ENCODE measurements at regions not wholly inside any gene's neighbourhood (a gene's known extent, or its start where the extent isn't known, plus 50 kb on each side); places are given as distances from the start of the nearest gene placed in this dataset.

GRCh38 chr15:70432924-70433495 is 330.3 kb downstream of the UACA start:
- Histone ChIP-seq H3K36me3 (no peaks in the 10 kb centered on the region), H3K9me3 (no peaks in the 10 kb centered on the region), H3K4me3 (no peak overlapping the region), H3K27ac (no peak overlapping the region), H3K27me3 (no peaks in the 10 kb centered on the region), H3K4me1 (peaks cover 0 to 5% (median 0%) of the 10 kb centered on the region in 4 donors)
- no peak for DNase-seq
- TF ChIP-seq POLR2A (IDR thresholded peaks at IDR 0.05) (no peak), POLR2AphosphoS5 (IDR thresholded peaks at IDR 0.05) (no peak), EP300 (IDR thresholded peaks at IDR 0.05; ENCODE audit: low read depth) (no peak), CTCF (IDR thresholded peaks at IDR 0.05) (no peak)
- 67 to 78% methylated on average over 7 to 8 of the region's 8 CpGs for WGBS, 2 donors (ENCODE audit: low coverage in 1 of 2)
- intact Hi-C loops (cut with DNase I; ENCODE audit: low total_unique reads) (no loop called here), in situ Hi-C loops (cut with MboI; ENCODE audit: low pct_ligation_motif_present in 1 of 4, low pct_unique_long_range_greater_than_20kb in 1 of 4, low sequenced_read_pairs in 3 of 4) (no loop called here)

DNA sequence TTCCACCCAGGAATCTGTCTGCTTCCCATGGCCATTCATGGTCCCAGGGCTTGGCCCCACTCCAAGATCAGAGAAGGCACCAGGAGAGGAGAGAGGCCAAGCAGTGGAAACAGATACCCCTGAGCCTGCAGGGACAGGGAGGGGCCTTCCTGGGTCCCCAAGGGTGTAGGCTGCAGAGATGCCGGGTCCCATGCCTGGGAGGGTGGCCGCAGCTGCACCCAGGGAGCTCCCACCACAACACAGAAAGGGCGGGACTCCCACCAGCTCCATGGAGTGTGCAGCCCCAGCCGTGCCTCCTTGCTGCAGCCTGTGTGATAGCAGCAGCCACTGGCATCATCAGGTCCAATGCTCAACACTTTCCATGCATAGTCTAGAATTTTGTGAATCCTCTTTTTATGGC is 331.5 kb downstream of the UACA start:
- in situ Hi-C loops (cut with MboI; ENCODE audit: low pct_ligation_motif_present in 1 of 4, low pct_unique_long_range_greater_than_20kb in 1 of 4, low sequenced_read_pairs in 3 of 4), result no loop called here
- H3K4me1 ChIP-seq, result peaks cover 0 to 5% (median 0%) of the 10 kb centered on the region in 4 donors
- no peak for DNase-seq
- H3K4me3 ChIP-seq, result no peak overlapping the region
- no peak for TF ChIP-seq CTCF (IDR thresholded peaks at IDR 0.05)
- TF ChIP-seq POLR2A (IDR thresholded peaks at IDR 0.05), result no peak
- intact Hi-C loops (cut with DNase I; ENCODE audit: low total_unique reads), result no loop called here
- H3K36me3 ChIP-seq, result no peaks in the 10 kb centered on the region
- H3K27ac ChIP-seq, result no peak overlapping the region
- 100% methylated on average over 1 of the region's 4 CpGs; no CpG with 5 or more reads in 1 of the 2 donors for WGBS, 2 donors (ENCODE audit: low coverage in 1 of 2)
- H3K27me3 ChIP-seq, result no peaks in the 10 kb centered on the region
- no peaks in the 10 kb centered on the region for H3K9me3 ChIP-seq

DNA sequence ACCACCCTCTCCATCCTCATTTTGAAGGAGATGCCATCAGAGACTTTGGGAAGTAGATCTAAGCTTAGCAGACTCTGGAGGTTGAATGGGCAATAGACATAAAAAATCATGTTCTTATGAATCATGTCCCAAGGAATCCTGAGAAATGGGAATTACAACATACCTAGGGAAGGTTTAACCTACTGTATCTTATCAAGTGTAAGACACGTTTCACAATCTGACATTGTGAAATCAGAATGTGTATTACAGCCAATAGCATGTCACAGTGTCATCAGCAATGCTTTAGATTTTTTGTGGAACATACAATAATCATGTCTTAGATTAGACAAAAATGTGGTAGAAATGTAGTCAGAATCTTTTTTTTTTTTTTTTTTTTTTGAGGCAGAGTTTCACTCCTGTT is 332.4 kb upstream of the TLE3 start:
- no peaks in the 10 kb centered on the region for H3K36me3 ChIP-seq
- no peak overlapping the region for H3K4me3 ChIP-seq
- H3K4me1 ChIP-seq, result peaks cover 0 to 2% (median 0%) of the 10 kb centered on the region in 4 donors
- no peak for DNase-seq
- in situ Hi-C loops (cut with MboI; ENCODE audit: low pct_ligation_motif_present in 1 of 4, low pct_unique_long_range_greater_than_20kb in 1 of 4, low sequenced_read_pairs in 3 of 4) (no loop called here), intact Hi-C loops (cut with DNase I; ENCODE audit: low total_unique reads) (no loop called here)
- TF ChIP-seq POLR2A (IDR thresholded peaks at IDR 0.05) (no peak), EP300 (IDR thresholded peaks at IDR 0.05; ENCODE audit: low read depth) (no peak), POLR2AphosphoS5 (IDR thresholded peaks at IDR 0.05) (no peak), CTCF (IDR thresholded peaks at IDR 0.05) (no peak)
- H3K9me3 ChIP-seq, result no peaks in the 10 kb centered on the region
- H3K27ac ChIP-seq, result no peak overlapping the region
- no peaks in the 10 kb centered on the region for H3K27me3 ChIP-seq
- 56 to 83% methylated on average over 1 of the region's 1 CpG for WGBS, 2 donors (ENCODE audit: low coverage in 1 of 2)

DNA sequence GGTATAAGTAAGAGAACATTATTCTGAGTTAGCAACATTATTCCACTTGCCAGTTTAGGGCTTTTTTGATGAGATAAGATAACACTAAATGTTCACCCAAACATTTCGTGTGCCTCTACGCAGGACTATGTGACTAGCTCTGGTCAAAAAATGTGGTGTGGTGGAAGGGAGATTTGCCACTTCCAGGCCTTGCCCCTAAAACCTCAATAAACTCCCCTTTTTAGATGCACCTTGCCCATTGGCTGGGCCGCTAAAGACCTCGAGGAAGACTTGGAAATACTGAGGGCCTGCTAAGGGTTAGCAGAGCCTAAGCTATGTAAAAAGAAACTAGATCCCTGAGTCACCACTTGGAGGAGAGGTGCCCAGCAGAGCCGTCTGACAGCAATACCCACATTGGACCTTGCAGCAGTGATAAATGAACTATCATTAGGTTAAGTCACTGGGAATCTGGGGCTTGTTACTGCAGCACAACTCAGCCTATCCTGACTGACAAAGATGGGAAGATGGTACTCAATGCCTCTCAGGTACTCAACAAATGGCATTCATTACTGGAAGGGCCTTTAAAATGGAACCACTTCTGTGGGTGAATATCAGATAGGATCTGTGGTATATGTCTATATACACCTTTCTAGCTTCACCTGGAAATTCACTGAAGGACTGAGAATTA is 331.5 kb upstream of the TLE3 start:
- no peaks in the 10 kb centered on the region for H3K36me3 ChIP-seq
- in situ Hi-C loops (cut with MboI; ENCODE audit: low pct_ligation_motif_present in 1 of 4, low pct_unique_long_range_greater_than_20kb in 1 of 4, low sequenced_read_pairs in 3 of 4), result no loop called here
- no peaks in the 10 kb centered on the region for H3K9me3 ChIP-seq
- H3K4me3 ChIP-seq, result no peak overlapping the region
- TF ChIP-seq EP300 (IDR thresholded peaks at IDR 0.05; ENCODE audit: low read depth), result no peak
- no peak for TF ChIP-seq POLR2AphosphoS5 (IDR thresholded peaks at IDR 0.05)
- H3K27ac ChIP-seq, result no peak overlapping the region
- intact Hi-C loops (cut with DNase I; ENCODE audit: low total_unique reads), result no loop called here
- DNase-seq, result no peak
- 93 to 97% methylated on average over 2 to 5 of the region's 5 CpGs for WGBS, 2 donors (ENCODE audit: low coverage in 1 of 2)
- no peaks in the 10 kb centered on the region for H3K27me3 ChIP-seq
- no peaks in the 10 kb centered on the region for H3K4me1 ChIP-seq

Data from transverse colon (tissue), 4 donors.